ENCODE measurements at regions not wholly inside any gene's neighbourhood (a gene's known extent, or its start where the extent isn't known, plus 50 kb on each side); places are given as distances from the start of the nearest gene placed in this dataset.
"Not testable (repeated sequence)": the region's sequence is repeated elsewhere in the genome, so short reads cannot be mapped to it uniquely, and the experiment has no call there.

DNA sequence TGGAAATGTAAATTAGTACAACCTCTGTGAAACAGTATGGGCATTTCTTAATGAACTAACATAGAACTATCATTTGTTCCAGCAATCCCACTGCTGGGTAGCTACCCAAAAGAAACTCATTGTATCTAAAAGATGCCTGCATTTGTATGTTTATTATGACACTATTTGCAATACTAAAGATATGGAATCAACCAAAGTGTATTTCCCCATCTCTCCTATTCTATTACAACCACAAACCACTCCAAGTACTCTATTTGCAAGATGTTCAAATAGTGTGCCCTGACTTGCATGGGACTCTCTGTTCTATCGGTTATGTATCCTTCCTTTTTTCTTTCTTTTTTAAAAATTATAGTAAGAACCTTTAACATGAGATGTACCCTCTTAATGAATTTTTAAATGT is 845.2 kb downstream of the CDH11 start:
- WGBS (ENCODE audit: insufficient coverage, insufficient read length) = no CpG with 5 or more reads among the region's 1 CpG
- H3K27ac ChIP-seq (ENCODE audit: low read length) = no peak overlapping the region
- no peak for DNase-seq (ENCODE audit: low read depth, low spot score)
- no peaks in the 10 kb centered on the region for H3K27me3 ChIP-seq (ENCODE audit: control insufficient read depth, insufficient read depth, low read length)
- no peaks in the 10 kb centered on the region for H3K9me3 ChIP-seq (ENCODE audit: control insufficient read depth, insufficient read depth, low read length)
- H3K4me3 ChIP-seq (ENCODE audit: low read length) = no peak overlapping the region
- H3K4me1 ChIP-seq (ENCODE audit: control insufficient read depth, insufficient read depth, low read length) = no peaks in the 10 kb centered on the region
- no peaks in the 10 kb centered on the region for H3K36me3 ChIP-seq (ENCODE audit: control insufficient read depth, insufficient read depth, low read length)

DNA sequence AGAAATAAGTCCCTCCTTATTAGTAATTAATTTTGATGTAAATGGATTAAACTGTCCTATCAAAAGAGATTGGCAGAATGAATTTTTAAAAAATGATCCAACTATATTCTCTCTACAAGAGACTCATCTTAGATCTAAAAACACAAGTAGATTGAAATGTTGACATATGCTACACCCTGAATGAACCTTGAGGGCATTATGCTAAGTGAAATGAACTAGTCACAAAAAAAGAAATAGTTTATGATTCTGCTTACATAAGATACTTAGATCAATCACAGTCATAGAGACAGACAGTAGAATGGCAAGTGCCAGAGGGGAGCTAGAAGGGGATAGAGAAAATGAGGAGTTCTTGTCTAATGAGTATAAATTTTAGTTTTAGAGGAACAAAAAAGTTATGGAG is 849.8 kb downstream of the CDH11 start:
- Histone ChIP-seq H3K4me1 (ENCODE audit: control insufficient read depth, insufficient read depth, low read length) (no peaks in the 10 kb centered on the region), H3K27ac (ENCODE audit: low read length) (no peak overlapping the region), H3K9me3 (ENCODE audit: control insufficient read depth, insufficient read depth, low read length) (no peaks in the 10 kb centered on the region), H3K27me3 (ENCODE audit: control insufficient read depth, insufficient read depth, low read length) (no peaks in the 10 kb centered on the region), H3K36me3 (ENCODE audit: control insufficient read depth, insufficient read depth, low read length) (no peaks in the 10 kb centered on the region), H3K4me3 (ENCODE audit: low read length) (no peak overlapping the region)
- DNase-seq (ENCODE audit: low read depth, low spot score) = no peak

DNA sequence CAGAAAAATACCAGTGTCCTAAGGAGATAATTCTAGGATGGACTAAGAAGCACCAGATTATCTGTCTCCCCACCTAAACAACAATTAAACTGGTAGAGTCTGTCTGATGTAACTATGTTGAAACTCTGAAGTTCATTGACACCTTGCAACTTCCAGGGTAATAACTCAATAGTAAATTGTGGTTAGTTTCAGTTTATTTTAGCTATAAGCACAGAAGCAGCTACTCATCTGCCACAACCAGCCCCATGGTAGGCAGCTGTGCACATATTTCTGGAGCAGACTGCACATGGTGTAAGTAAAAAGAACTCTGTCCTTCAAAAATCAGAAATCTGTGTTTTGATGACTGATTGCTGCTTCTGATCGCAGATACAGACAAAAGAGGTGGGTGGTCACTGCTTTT is 852.1 kb downstream of the CDH11 start:
- H3K9me3 ChIP-seq (ENCODE audit: control insufficient read depth, insufficient read depth, low read length) = no peaks in the 10 kb centered on the region
- H3K4me3 ChIP-seq (ENCODE audit: low read length) = no peak overlapping the region
- WGBS (ENCODE audit: insufficient coverage, insufficient read length) = no CpG with 5 or more reads among the region's 1 CpG
- no peaks in the 10 kb centered on the region for H3K4me1 ChIP-seq (ENCODE audit: control insufficient read depth, insufficient read depth, low read length)
- no peak for DNase-seq (ENCODE audit: low read depth, low spot score)
- H3K27me3 ChIP-seq (ENCODE audit: control insufficient read depth, insufficient read depth, low read length) = no peaks in the 10 kb centered on the region
- H3K36me3 ChIP-seq (ENCODE audit: control insufficient read depth, insufficient read depth, low read length) = no peaks in the 10 kb centered on the region
- H3K27ac ChIP-seq (ENCODE audit: low read length) = no peak overlapping the region

DNA sequence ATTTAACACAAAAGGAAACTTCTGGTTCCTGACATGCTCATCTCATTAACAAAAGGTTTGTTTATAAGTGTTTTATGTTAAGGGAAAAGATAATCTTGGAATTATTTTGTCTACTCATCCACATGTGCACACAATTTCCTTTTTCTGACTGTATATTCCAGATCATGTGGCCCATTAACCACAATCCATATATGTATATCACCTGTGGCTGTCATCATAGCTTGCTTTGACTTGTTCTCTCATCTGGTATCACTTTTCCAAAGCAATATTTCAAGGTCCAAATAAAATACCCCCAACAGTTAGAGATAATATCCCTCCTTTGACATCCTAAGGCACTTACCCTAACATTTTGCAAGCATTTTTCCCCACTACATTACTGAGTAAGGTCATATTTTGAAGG is 856.1 kb downstream of the CDH11 start:
- no peaks in the 10 kb centered on the region for H3K9me3 ChIP-seq (ENCODE audit: control insufficient read depth, insufficient read depth, low read length)
- no peak for DNase-seq (ENCODE audit: low read depth, low spot score)
- H3K27me3 ChIP-seq (ENCODE audit: control insufficient read depth, insufficient read depth, low read length) = no peaks in the 10 kb centered on the region
- no peaks in the 10 kb centered on the region for H3K36me3 ChIP-seq (ENCODE audit: control insufficient read depth, insufficient read depth, low read length)
- H3K27ac ChIP-seq (ENCODE audit: low read length) = no peak overlapping the region
- H3K4me1 ChIP-seq (ENCODE audit: control insufficient read depth, insufficient read depth, low read length) = no peaks in the 10 kb centered on the region
- no peak overlapping the region for H3K4me3 ChIP-seq (ENCODE audit: low read length)

DNA sequence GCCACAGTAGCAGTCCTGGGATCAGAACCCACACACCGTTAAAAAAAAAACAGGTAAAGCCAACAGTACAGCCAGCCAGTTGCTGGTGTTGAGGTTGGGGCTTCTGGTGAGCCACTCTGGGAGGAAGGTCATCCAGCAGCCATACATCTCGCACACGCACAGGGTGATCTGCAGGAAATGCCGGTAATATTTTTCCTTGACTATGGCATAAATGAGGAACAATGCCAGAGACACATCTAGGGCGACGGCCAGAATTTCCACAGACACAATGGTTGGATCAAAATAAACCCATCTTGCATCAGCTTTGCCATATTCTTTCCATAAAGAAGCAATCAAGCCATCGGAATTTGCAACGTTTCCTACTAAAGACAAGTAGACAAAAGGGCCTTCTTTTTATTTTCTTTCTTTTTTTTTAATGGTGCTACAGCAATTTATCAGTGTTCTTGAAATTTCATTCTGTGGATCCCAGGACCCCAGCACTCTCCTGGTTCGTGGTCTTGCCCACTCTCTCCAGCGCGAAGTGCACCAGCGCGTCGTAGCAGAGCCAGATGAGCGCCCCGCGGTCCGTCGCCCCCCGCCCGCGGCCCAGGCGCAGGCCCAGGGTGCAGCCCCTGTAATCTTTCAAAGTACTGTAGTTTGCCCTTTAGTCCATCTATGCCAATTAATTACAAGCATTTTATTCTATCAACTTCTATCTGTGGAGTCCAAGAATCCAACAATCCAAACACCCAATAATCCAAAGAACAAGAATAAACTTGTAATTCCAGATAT is 861.0 kb downstream of the CDH11 start:
- not testable (repeated sequence) for H3K27me3 ChIP-seq (ENCODE audit: control insufficient read depth, insufficient read depth, low read length); H3K4me3 ChIP-seq (ENCODE audit: low read length); H3K27ac ChIP-seq (ENCODE audit: low read length); H3K36me3 ChIP-seq (ENCODE audit: control insufficient read depth, insufficient read depth, low read length); H3K4me1 ChIP-seq (ENCODE audit: control insufficient read depth, insufficient read depth, low read length); DNase-seq (ENCODE audit: low read depth, low spot score); H3K9me3 ChIP-seq (ENCODE audit: control insufficient read depth, insufficient read depth, low read length)
- no CpG with 5 or more reads among the region's 23 CpGs for WGBS (ENCODE audit: insufficient coverage, insufficient read length)

DNA sequence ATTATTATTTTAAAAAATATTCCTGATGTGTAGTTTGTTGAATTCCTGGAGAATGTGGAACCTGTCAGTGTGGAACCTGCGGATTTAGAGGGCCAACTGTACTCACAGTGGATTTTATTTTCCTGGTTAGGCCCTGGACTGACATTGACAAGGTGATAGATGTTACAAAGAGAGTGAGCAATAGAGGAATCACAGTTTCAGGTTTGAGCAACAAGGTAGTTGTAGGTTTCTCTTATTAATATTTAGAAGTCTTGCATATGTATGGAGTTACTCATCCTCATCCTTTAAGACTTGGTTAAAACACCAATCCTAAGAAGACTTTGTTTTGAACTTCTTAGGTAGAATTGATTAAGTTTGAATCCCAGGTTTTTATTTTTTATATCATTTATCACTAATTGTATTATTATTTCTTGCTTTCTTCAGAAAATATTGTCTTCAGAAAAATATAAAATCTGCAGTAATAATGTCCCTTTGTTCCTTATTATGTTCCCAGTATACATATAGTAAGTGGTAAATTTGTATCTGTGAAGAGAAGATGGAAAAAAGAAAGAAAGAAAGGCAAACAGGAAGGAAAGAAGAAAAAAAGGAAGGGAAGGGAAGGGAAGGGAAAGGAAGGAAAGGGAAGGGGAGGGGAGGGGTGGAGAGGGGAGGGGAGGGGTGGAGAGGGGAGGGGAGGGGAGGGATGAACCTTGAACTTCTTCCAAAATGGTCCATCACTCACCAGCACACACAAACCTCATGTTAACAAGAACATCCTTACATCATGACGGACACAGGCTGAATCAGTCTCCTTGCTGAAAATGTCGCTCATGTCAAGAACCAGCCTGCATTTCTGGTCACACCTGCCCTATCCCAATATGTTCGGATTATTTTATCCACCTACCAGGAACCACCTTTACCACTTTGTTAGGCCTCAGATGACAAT is 867.2 kb downstream of the CDH11 start:
- Histone ChIP-seq H3K9me3 (ENCODE audit: control insufficient read depth, insufficient read depth, low read length) (no peaks in the 10 kb centered on the region), H3K27ac (ENCODE audit: low read length) (no peak overlapping the region), H3K4me1 (ENCODE audit: control insufficient read depth, insufficient read depth, low read length) (no peaks in the 10 kb centered on the region), H3K36me3 (ENCODE audit: control insufficient read depth, insufficient read depth, low read length) (no peaks in the 10 kb centered on the region), H3K4me3 (ENCODE audit: low read length) (no peak overlapping the region), H3K27me3 (ENCODE audit: control insufficient read depth, insufficient read depth, low read length) (no peaks in the 10 kb centered on the region)
- no CpG with 5 or more reads among the region's 4 CpGs for WGBS (ENCODE audit: insufficient coverage, insufficient read length)
- no peak for DNase-seq (ENCODE audit: low read depth, low spot score)

DNA sequence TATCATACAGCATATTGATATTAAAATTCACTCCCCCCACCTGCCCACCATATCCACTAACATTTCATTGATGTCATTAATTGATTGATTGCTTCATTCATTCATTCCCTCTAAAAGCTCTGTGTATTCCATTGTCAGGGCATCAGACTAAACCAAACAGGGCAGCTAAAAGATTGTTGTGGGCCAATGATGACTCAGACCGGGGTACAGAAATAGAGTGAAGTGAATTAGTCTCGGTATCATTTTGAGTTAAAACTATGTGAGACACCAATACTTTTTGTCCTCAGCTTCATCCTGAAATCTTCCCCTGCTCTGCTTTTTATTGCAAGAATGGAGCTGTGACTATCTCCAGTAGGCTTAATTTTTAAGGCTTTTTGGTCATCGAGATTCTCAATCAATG is 868.3 kb downstream of the CDH11 start:
- Histone ChIP-seq H3K36me3 (ENCODE audit: control insufficient read depth, insufficient read depth, low read length) (no peaks in the 10 kb centered on the region), H3K9me3 (ENCODE audit: control insufficient read depth, insufficient read depth, low read length) (no peaks in the 10 kb centered on the region), H3K27ac (ENCODE audit: low read length) (no peak overlapping the region), H3K4me3 (ENCODE audit: low read length) (no peak overlapping the region), H3K27me3 (ENCODE audit: control insufficient read depth, insufficient read depth, low read length) (no peaks in the 10 kb centered on the region), H3K4me1 (ENCODE audit: control insufficient read depth, insufficient read depth, low read length) (no peaks in the 10 kb centered on the region)
- DNase-seq (ENCODE audit: low read depth, low spot score) = no peak
- WGBS (ENCODE audit: insufficient coverage, insufficient read length) = no CpG with 5 or more reads among the region's 3 CpGs

DNA sequence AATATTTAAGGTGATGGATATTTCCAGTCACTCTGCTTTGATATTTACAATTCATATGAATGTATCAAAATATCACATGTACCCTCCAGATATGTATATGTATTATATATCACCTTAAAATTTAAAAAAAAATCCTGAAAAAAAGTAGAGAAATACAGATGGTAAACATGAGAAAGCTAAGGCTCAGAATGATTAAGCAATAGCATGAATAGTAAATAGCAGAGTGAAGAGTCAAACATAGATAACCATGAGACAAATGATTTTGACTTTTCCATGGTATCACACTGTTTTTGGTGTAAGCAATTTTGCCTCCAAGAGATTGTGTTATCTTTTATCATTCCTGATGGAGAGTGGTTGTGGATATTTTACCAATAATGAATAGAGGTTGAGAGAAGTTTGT is 868.8 kb downstream of the CDH11 start:
- DNase-seq (ENCODE audit: low read depth, low spot score) = no peak
- Histone ChIP-seq H3K27me3 (ENCODE audit: control insufficient read depth, insufficient read depth, low read length) (no peaks in the 10 kb centered on the region), H3K36me3 (ENCODE audit: control insufficient read depth, insufficient read depth, low read length) (no peaks in the 10 kb centered on the region)

DNA sequence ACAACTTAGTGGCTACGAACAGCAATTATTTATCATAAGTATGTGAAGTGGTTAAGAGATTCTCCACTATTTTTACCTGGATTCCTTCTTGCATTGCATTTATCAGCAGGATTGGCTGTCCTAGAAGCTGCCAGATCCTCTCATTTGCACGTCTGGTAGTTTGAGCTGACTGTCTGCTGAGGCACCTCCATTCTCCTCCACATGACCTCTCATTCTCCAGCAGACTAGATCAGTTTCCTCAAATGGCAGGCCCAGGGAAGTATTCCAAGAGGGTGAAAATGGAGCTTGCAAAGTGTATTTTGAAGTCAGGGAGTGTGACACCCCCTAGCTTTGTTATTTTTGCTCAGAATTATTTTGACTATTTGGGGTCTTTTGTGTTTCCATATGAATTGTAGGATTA is 870.1 kb downstream of the CDH11 start:
- no peaks in the 10 kb centered on the region for H3K27me3 ChIP-seq (ENCODE audit: control insufficient read depth, insufficient read depth, low read length)
- H3K4me1 ChIP-seq (ENCODE audit: control insufficient read depth, insufficient read depth, low read length) = no peaks in the 10 kb centered on the region
- H3K4me3 ChIP-seq (ENCODE audit: low read length) = no peak overlapping the region
- no peak overlapping the region for H3K27ac ChIP-seq (ENCODE audit: low read length)
- no peaks in the 10 kb centered on the region for H3K9me3 ChIP-seq (ENCODE audit: control insufficient read depth, insufficient read depth, low read length)
- DNase-seq (ENCODE audit: low read depth, low spot score) = no peak
- H3K36me3 ChIP-seq (ENCODE audit: control insufficient read depth, insufficient read depth, low read length) = no peaks in the 10 kb centered on the region
- WGBS (ENCODE audit: insufficient coverage, insufficient read length) = no CpG with 5 or more reads among the region's 2 CpGs

More for the DNA sequence above, 868.8 kb downstream of the CDH11 start:
- no peak overlapping the region for H3K4me3 ChIP-seq (ENCODE audit: low read length)
- H3K4me1 ChIP-seq (ENCODE audit: control insufficient read depth, insufficient read depth, low read length) = no peaks in the 10 kb centered on the region
- H3K9me3 ChIP-seq (ENCODE audit: control insufficient read depth, insufficient read depth, low read length) = no peaks in the 10 kb centered on the region
- H3K27ac ChIP-seq (ENCODE audit: low read length) = no peak overlapping the region

DNA sequence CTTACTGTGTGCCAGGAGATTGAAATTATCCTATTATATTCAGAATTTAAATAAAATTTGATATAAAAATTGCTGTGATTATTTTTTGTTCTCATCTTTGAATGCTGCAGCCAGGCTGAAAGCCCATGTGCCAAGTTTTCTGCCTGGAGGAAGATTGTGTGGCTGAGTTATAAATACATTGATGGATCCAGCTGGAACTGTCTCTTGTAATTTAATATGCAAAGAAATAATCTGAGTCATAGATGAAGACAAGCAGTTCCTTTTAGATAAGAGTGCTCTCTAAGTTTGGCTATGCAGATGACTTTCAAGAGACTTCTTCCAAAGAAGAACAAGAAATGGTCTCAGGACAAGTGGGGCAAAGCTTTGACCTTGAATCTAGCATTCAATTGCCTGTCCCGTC is 871.0 kb downstream of the CDH11 start:
- no peak overlapping the region for H3K4me3 ChIP-seq (ENCODE audit: low read length)
- no peaks in the 10 kb centered on the region for H3K9me3 ChIP-seq (ENCODE audit: control insufficient read depth, insufficient read depth, low read length)
- H3K27me3 ChIP-seq (ENCODE audit: control insufficient read depth, insufficient read depth, low read length) = no peaks in the 10 kb centered on the region
- no peak overlapping the region for H3K27ac ChIP-seq (ENCODE audit: low read length)
- H3K36me3 ChIP-seq (ENCODE audit: control insufficient read depth, insufficient read depth, low read length) = no peaks in the 10 kb centered on the region
- no peak for DNase-seq (ENCODE audit: low read depth, low spot score)
- no CpG with 5 or more reads among the region's 1 CpG for WGBS (ENCODE audit: insufficient coverage, insufficient read length)
- H3K4me1 ChIP-seq (ENCODE audit: control insufficient read depth, insufficient read depth, low read length) = no peaks in the 10 kb centered on the region

DNA sequence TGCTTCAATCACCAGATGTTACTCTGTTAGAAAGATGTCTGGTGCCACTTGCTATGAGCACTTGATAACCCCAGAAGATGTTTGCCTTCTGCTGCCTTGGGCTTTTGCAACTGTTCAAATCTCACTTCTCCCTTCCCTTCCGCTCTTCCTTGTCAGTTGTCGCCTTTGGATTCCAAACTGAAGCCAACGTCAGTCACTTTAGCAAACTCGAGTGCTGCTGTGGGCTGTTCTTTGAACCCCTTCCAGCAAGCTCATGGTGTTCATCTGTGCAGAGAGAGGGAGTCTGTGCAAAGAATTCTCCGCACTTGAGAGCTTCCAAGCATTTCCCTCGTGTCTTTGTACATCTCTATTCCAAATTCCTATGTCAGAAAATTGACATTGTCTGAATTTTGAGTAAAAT is 879.4 kb downstream of the CDH11 start:
- Histone ChIP-seq H3K36me3 (ENCODE audit: control insufficient read depth, insufficient read depth, low read length) (no peaks in the 10 kb centered on the region), H3K27ac (ENCODE audit: low read length) (no peak overlapping the region), H3K9me3 (ENCODE audit: control insufficient read depth, insufficient read depth, low read length) (no peaks in the 10 kb centered on the region), H3K27me3 (ENCODE audit: control insufficient read depth, insufficient read depth, low read length) (no peaks in the 10 kb centered on the region), H3K4me1 (ENCODE audit: control insufficient read depth, insufficient read depth, low read length) (no peaks in the 10 kb centered on the region), H3K4me3 (ENCODE audit: low read length) (no peak overlapping the region)
- no CpG with 5 or more reads among the region's 6 CpGs for WGBS (ENCODE audit: insufficient coverage, insufficient read length)
- DNase-seq (ENCODE audit: low read depth, low spot score) = no peak
